GM21576 (cell line): ENCODE measurements at regions not wholly inside any gene's neighbourhood (a gene's known extent, or its start where the extent isn't known, plus 50 kb on each side); places are given as distances from the start of the nearest gene placed in this dataset.

Source experiments
- ATAC-seq: cut with Tn5 transposase; IDR thresholded peaks from one replicate; pipeline ENCODE4 v1.9.1; 2021; ENCODE audit warnings: mild to moderate bottlenecking, moderate library complexity; ENCODE audit not compliant: unreplicated experiment

DNA sequence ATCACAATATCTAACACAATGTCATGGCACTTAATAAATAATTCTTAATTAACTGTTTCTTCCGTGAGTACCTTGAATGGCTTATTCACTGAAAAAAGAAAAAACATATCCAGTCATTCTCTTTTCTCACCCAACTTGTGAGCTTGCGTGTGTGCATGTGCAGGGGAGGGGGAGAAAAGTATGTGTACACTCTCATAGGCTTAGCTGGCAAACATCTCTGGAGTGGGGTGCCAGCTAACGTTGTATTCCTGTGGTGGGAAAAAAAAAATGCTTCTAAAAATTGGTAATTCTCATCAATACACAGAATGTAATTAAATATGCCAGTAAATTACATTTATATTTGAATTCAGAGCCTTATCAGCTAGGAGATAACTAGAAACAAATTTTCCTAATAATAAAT is 291.9 kb upstream of the NOX3 start:
- ATAC-seq, result no peak

GRCh38 chr6:155740781-155741399 is 285.3 kb upstream of the NOX3 start:
- ATAC-seq, result no peak

DNA sequence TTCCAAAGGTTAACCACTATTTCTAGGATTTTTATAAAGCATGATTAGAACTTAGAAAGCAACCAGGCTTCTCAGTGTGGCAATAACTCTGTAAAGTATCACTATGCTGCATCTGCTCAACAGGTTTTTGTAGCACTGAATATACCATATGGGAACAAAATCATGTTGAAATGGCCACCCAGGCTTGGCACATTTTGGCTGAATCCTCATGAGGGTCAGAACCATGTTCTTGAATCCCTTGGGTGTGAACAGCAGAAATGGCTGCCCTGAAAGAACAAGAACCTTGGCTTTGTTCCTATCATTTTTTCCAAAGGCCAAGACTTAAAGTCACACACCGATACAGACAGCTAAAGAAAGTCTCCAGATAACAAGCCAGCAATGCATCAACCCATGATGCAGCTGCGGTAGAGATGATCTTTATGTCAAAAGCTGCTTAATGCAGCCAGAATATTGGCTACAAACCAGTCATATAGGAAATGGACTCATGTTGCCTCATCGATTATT is 283.0 kb upstream of the NOX3 start:
- ATAC-seq, result no peak

- no peak for ATAC-seq
These were observed 261.7 kb upstream of the NOX3 start for GRCh38 chr6:155717374-155717773.

DNA sequence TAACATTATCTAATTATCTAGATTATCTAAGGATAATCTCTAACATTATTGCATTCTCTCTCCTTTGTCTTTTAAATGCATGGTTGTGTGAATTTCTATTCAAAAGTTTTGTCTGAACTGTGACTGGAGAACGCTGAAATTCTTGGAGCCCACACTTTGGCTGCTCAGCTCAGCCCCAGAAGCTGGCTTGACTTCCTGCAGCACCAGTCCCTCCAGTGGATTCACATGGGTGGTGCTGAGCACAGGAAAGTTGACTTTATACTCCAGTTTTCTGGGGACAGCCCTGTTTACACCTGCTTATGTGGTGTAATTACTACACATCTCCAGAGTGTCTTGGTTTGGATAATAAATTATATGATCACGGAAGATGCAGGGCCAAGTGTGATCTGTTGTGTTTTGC is 255.1 kb upstream of the NOX3 start:
- no peak for ATAC-seq

- ATAC-seq, result no peak
These were observed 253.6 kb upstream of the NOX3 start for GRCh38 chr6:155709262-155709661.

DNA sequence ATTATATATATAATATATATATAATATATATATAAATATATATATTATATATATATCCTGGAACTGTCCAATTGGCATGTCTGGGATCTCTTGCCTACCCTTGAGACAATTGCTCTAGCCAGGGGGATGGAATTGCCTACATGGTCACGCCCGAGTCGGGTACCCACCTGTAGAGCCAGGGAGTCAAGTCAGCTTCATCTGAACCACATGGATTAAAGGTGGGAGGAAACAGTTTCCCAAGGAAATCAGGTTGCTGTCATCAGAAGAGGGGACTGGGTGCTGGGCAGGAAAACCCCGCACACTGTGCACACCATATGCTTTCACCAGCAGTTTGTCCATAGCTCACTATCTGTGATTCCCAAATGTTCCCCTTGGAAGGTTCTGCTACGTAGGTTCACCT is 252.5 kb upstream of the NOX3 start:
- no peak for ATAC-seq

DNA sequence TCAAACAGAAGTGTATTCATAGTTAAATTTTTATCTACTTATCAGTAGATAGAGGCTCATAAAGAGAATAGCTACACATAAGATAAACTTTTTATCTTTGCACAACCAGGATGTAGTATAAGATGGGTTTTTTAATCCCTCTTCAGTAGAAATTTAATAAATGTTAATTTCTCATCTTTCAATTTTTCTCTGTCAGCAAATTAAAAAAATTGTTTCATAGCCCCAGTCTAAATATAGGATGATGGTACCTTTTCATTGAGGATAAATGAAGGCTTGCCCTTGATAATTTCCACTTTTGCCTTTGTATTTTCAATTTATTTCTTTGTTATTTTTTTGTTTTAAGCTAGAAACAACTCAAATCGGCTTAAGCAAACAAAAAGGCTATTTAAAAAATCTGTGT is 251.2 kb upstream of the NOX3 start:
- ATAC-seq, result no peak

DNA sequence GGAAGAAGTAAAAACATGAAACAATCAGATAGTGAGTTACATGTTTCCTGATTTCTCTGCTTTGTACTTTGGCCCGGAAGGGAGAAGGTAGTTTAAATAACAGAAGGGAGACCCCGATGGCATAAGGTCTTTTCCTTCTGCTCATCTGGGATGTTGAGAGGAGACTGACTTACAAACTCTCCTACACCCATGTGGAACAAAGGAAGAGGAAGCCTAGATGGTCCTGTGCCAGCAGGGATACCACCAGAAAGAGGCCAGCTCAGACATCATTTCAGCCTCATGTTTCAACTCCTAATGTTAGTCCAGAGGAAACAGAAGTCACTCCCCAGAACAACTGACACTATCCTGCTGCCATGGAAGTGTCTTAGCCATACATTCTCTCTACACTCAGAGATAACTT is 250.7 kb upstream of the NOX3 start:
- ATAC-seq, result no peak

- ATAC-seq, result no peak
These were observed 245.7 kb upstream of the NOX3 start for GRCh38 chr6:155701342-155701741.

DNA sequence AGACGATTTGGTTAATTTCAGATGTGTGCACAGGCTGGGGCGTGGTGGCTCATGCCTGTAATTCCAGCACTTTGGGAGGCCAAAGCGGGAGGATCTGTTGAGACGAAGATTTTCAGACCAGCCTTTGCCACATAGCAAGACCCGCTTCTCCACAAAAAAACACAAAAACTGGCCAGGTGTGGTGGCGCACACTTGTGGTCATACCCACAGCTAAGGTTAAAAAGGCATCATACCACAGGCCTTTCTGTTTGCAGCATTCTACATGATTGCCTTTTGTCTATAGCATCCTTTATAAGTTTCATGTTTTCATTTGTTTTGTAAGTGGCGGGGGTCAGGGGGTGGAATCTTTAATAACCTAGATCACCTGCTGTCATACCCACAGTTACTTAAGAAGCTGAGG is 239.9 kb upstream of the NOX3 start:
- ATAC-seq, result no peak

- no peak for ATAC-seq
These were observed 238.8 kb upstream of the NOX3 start for GRCh38 chr6:155694419-155694790.

DNA sequence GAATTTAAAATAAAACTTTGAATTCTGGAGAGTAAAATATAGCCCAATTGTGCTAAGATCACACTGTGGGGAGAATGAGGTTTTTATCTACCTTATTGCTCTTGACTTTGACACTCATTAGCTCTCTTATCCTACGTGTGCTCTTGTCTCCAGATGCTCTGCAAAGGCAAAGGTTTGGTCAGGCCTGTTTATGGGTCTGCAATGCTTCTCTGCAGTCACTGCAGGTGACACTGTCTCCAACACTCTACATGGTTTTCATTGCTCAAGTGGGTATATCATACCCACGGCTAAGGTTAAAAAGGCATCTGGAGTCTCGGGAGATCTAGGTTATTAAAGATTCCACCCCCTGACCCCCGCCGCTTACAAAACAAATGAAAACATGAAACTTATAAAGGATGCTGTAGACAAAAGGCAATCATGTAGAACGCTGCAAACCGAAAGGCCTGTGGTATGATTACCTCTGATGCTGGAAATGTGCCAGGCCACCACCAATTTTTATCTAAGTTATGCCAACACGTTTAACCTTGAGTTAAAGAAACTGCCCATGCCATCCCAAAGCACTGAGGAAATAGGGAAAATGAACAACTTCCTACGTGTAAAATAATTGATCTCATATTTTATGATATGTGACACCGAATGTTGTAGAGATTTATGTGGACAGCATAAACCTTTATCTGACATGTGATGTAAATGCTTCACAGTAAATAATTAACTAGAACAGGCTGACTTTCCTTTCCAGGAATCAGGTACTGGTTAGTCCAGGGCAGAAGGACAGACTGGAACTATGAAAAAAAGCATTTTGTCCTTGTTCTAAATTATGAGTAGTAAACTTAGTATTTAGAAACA is 238.2 kb upstream of the NOX3 start:
- no peak for ATAC-seq

- ATAC-seq, result no peak
These were observed 235.2 kb upstream of the NOX3 start for GRCh38 chr6:155690820-155691219.

- no peak for ATAC-seq
These were observed 232.0 kb upstream of the NOX3 start for GRCh38 chr6:155687645-155688044.

DNA sequence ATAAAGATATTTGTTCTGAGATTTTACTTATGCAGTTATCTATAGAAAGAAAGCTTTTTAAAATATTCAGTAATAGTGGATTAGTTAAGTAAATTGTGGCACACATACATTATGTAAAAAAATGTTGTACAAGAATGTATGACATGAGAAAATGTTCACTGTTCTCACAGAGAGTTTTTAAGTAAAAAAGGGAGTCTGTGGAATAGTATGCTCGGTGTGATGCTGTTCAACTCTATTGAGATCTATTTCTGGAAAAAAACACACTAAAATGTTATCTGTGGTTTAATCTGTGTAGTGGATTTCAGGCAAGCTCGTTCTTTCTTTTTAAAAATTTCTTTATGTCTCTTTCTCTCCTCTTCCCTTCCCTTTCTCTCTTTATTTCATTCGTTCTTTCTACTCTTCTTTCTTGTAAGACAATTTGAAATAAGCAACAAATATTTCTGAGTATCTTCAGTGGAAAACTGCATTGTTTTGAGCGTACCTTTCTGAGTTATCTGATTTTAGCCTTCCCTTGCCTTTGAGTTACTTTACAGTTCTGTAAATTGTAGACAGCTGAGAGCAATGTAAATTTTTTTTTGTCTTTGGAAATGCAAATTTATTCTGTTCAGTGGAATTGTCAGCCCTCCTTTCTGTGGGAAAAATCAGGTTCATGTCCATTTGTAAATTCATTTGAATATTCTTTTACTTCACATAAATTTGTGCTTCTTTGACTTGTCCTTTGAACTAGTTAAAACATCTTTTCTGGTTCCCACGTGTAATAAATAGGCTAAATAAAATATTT is 229.0 kb upstream of the NOX3 start:
- no peak for ATAC-seq

DNA sequence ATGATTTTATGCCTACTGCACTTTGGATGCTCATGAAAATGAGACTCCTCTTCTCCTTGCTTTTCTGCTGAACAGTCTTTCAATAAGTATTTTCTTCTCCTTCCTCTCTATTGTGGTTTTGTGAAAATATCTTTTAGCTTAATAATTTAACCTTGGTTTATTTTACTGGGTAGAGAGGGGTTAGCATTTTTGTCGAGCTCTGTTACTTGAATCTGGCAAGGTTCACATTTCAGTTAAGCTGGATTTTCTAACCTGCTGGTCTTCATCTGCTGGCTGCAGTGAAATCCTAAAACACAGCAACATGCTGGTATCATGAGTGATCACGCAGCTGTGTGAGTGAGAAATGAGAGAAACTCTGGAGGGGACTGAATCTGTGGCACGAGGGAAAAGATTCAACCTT is 222.7 kb upstream of the NOX3 start:
- no peak for ATAC-seq

DNA sequence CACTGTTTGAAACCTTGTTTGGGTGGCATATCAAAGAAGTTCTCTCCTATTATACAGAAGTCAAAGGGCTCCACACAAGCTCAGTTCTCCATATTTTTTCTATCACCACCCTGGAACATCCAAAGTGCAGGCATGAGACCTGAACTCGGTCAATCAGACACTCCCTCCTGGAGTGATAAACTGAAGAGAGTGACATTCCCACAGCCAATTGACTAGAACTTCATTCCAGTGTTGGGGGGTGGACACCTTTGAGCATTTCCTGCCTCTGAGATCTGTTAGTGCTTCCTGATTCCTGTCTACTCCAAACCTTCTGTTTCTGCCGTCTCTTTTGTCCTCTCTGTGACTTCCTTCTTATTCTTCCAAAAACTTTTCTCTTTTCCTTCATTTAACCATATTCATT is 220.7 kb upstream of the NOX3 start:
- ATAC-seq, result no peak

- no peak for ATAC-seq
These were observed 215.0 kb upstream of the NOX3 start for GRCh38 chr6:155670655-155671054.

DNA sequence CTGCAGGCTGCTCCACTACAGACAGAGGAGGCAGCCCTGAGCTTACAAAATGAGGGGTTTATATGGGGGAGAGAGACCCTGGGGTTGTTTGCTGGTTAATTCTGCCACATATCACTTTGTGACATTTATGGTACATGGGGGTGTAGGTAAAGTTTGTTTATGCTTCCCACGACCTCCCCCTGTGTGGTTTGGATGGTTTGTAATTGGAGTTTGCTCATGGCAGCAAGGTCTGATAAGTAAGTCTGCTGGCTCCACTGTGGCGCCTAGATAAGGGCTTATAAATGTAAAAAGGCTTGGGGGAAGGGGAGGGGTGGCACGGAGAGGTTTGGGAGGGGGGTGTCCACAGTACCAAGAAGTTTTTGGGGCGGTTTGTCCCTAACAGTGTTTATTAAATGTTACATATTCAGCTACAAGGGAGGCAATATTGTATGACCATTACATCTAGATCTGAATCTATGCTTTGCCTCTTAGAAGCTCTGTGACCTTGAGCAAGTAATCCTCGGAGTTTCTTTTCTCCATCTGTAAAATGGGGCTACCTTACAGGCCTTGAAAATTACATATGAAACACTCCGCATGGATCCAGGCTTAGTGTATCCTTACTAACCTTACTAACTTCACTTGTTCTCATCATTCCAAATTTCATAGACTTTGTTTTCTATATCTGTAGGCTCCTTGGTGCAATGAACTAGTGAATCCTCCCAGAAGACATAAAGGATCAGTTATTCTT is 204.8 kb upstream of the NOX3 start:
- ATAC-seq, result no peak

- no peak for ATAC-seq
These were observed 200.4 kb upstream of the NOX3 start for GRCh38 chr6:155656024-155656423.
